NCI-H1092 (cell line): ENCODE measurements at regions not wholly inside any gene's neighbourhood (a gene's known extent, or its start where the extent isn't known, plus 50 kb on each side); places are given as distances from the start of the nearest gene placed in this dataset.

Experiments used
- DNase-seq: peaks from one replicate; lab custom pipeline; 2025; lab: John Stamatoyannopoulos, UW

GRCh38 chr12:34377243-34378035, 355.1 kb downstream of the ALG10 start:
- no peak for DNase-seq

- no peak for DNase-seq
Measured at GRCh38 chr12:34379142-34379541, 356.8 kb downstream of the ALG10 start.

GRCh38 chr12:34384693-34385092, 362.4 kb downstream of the ALG10 start:
- no peak for DNase-seq

DNA sequence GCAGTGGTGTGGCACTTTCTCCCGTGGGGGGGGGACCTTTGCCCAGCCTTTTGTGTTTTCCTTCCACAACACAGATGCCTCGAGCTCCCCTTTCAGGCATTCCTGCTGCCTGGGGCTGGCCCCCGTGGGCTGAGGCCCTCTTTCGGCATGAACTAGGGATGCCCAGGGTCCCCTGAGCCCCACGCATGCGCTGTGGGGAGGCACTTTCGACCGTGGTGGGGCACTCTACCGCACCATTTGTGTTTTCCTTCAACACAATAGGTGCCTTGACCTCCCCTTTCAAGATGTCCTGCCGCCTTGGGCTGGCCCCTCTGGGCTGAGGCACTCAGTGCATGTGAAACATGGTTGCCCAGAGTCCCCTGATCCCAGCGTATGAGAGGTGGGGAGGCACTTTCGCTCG, 363.7 kb downstream of the ALG10 start:
- DNase-seq: no peak

GRCh38 chr12:34386621-34387255, 364.4 kb downstream of the ALG10 start:
- no peak for DNase-seq

DNA sequence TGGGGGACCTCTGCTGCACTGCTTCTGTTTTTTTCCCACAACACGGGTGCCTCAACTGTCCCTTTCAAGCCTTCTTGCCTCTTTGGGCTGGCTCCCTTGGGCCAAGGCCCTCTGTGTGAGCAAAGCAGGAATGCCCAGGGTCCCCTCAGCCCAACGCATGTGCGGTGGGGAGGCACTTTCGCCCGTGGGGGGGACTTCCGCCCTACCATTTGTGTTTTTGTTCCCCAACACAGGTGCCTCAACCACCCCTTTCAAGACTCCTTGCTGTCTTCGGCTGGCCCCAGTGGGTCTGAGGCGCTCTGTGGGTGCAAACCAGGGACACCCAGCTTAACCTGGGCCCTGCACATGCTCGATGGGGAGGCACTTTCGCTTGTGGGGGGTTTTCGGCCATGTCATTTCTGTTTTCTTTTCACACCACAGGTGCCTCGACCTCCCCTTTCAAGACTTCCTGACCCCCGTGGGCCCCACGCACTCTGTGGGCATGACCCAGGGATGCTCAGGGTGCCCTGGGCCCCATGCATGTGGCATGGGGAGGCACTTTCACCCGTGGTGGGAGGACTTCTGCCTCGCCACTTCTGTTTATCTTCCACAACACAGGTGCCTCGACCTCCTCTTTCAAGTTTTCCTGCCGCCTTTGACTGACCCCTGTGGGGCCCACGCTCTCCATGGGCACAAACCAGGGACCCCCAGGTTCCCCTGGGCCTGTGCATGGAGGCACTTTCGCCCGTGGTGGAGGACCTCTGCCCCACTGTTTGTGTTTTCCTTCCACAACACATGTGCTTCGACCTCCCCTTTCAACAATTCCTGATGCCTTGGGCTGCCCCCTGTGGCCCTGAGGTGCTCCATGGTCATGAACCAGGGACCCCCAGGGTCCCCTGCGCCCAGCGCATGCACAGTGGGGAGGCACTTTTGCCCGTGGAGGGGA, 365.7 kb downstream of the ALG10 start:
- DNase-seq: no peak

DNA sequence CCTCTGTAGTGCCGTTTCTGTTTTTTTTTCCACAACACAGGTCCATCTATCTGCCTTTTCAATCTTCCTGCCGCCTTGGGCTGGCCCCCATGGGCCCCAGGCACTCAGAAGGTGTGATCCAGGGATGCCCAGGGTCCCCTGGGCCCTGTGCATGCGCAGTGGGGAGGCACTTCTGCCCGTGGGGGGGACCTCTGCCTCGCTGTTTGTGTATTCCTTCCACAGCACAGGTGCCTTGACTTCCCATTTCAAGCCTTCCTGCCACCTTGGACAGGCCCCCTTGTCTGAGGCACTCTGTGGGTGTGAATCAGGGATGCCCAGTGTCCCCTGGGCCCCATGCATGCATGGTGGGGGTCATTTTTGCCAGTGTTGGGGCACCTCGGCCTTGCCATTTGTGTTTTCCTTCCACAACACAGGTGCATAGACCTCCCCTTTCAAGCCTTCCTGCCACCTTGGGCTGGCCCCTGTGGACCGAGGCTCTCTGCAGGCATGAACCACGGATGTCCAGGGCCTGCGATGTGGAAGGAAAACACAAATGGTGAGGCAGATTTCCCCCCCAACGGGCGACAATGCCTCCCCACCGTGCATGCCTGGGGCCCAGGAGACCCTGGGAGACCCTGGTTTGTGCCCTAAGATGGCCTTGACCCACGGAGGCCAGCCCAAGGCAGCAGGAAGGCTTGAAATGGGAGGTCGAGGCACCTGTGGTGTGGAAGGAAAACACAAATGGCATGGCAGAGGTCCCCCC, 366.5 kb downstream of the ALG10 start:
- DNase-seq: no peak

GRCh38 chr12:34389378-34390170, 367.3 kb downstream of the ALG10 start:
- no peak for DNase-seq

DNA sequence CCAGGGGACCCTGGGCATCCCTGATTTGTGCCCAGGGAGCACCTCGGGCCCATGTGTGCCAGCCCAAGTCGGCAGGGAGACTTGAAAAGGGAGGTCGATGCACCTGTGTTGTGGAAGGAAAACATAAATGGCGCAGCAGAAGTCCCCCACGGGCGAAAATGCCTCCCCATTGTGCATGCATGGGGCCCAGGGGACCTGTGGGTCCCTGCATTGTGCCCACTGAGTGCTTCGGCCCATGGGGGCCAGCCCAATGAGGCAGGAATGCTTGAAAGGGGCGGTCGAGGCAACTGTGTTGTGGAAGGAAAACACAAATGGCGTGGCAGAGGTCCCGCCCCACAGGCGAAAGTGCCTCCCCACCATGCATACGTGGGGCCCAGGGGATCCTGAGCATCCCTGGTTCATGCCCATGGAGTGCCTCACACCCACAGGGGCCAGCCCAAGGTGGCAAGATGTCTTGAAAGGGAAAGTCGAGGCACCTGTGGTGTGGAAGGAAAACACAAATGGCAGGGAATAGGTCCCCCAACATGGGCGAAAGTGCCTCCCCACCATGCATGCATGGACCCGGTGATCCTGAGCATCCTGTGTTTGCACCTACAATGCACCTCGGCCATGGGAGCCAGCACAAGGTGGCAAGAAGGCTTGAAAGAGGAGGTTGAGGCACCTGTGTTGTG, 368.0 kb downstream of the ALG10 start:
- DNase-seq: no peak

DNA sequence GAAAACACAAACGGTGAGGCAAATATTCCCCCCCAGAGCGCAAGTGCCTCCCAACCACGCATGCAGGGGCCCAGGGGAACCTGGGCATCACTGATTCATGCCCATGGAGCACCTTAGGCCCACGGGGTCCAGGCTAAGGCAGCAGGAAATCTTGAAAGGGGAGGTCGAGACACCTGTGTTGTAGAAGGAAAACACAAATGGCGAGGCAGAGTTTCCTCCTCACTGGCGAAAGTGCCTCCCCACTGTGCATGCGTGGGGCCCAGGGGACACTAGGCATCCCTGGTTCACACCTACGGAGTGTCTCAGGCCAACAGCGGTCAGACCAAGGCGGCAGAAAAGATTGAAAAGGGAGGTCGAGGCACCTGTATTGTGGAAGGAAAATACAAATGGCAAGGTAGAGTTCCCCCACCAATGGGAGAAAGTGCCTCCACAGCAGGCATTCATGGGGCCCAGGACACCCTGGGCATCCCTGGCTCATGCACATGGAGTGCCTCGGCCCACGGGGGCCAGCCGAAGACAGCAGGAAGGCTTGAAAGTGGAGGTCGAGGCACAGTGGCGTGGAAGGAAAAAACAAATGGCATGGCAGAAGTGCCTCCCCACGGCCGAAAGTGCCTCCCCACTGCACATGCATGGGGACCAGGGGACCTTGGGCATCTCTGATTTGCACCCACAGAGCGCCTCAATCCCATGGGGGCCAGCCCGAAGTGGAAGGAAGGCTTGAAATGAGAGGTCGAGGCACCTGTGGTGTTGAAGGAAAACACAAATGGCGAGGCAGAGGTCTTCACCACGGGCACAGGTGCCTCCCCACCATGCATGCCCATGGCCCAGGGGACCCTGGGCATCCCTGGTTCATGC, 368.8 kb downstream of the ALG10 start:
- no peak for DNase-seq

DNA sequence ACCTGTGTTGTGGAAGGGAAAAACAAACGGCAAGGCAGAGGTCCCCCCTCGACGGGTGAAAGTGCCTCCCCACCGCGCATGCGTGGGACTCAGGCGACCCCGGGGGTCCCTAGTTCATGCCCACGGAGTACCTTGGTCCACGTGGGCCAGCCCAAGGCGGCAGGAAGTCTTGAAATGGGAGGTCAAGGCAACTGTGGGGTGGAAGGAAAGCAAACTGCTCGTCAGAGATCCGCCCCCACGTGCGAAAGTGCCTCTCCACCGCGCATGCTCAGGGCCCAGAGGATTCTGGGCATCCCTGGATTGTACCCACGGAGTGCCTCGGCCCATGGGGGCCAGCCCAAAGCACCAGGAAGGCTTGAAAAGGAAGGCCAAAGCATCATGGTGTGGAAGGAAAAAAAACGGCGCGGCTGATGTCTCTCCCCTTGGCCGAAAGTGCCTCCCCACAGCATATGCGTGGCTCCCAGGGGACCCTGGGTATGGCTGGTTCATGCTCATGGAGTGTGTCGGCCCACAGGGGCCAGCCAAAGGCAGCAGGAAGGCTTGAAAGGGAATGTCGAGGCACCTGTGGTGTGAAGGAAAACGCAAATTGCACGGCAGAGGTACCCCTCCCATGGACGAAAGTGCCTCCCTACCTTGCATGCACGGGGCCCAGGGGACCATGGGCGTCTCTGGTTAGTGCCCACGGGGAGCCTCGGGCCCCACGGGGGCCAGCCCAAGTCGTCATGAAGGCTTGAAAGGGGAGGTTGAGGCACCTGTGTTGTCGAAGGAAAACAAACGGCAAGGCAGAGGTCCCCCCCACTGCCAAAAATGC, 369.7 kb downstream of the ALG10 start:
- no peak for DNase-seq

DNA sequence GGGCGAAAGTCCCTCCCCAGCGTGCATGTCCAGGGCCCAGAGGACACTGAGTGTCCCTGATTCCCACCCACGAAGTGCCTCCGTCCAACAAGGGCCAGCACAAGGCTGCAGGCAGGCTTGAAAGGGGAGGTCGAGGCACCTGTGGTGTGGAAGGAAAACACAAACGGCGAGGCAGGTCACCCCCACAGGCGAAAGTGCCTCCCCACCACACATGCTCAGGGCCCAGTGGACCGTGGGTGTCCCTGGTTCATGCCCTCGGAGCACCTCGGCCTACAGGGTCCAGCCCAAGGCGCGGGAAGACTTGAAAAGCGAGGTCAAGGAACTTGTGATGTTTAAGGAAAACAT, 370.4 kb downstream of the ALG10 start:
- DNase-seq: no peak

GRCh38 chr12:34393086-34393820, 371.0 kb downstream of the ALG10 start:
- no peak for DNase-seq

DNA sequence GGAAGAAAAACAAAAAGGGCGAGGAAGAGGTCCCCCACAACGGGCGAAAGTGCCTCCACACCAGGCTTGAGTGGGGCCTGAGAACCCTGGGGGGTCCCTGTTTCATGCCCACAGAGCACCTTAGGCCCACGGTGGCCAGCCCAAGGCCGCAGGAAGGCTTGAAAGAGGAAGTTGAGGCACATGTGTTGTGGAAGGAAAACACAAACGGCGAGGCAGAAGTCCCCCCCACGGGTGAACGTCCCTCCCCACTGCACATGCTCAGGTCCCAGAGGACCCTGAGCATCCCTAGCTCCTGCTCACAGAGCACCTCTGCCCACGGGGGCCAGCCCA, 371.5 kb downstream of the ALG10 start:
- no peak for DNase-seq

- no peak for DNase-seq
Measured at GRCh38 chr12:34394211-34395055, 372.1 kb downstream of the ALG10 start.

- no peak for DNase-seq
Measured at GRCh38 chr12:34395056-34396005, 373.0 kb downstream of the ALG10 start.
